Endodermal cell (in vitro differentiated cells): ENCODE measurements at regions not wholly inside any gene's neighbourhood (a gene's known extent, or its start where the extent isn't known, plus 50 kb on each side); places are given as distances from the start of the nearest gene placed in this dataset.

Experiments used
- DNase-seq: peaks from one replicate; pipeline ENCODE4 v3.0.0-alpha.2; 2017
- H3K27ac ChIP-seq: 2 replicates; pipeline ENCODE4 v1.5.1; 2013; ENCODE audit warnings: mild to moderate bottlenecking, low read depth, low read length, moderate library complexity
- H3K27me3 ChIP-seq: 2 replicates; pipeline ENCODE4 v1.6.1; 2013; ENCODE audit warnings: mild to moderate bottlenecking, low read length, moderate library complexity; ENCODE audit not compliant: insufficient read depth, control insufficient read depth, poor library complexity, severe bottlenecking
- H3K36me3 ChIP-seq: 2 replicates; pipeline ENCODE4 v1.7.0; 2013; ENCODE audit warnings: mild to moderate bottlenecking, low read length, moderate library complexity; ENCODE audit not compliant: control insufficient read depth, insufficient read depth
- H3K4me1 ChIP-seq: one replicate; pipeline ENCODE4 v1.7.0; 2013; ENCODE audit warnings: low read length; ENCODE audit not compliant: control insufficient read depth, insufficient read depth
- H3K4me3 ChIP-seq: 2 replicates; pipeline ENCODE4 v1.5.1; 2013; ENCODE audit warnings: mild to moderate bottlenecking, low read length, moderate library complexity
- H3K9ac ChIP-seq: 2 replicates; pipeline ENCODE4 v1.6.1; 2013; ENCODE audit warnings: mild to moderate bottlenecking, low read length, moderate library complexity; ENCODE audit not compliant: poor library complexity, severe bottlenecking; ENCODE audit errors: extremely low read depth
- H3K9me3 ChIP-seq: 2 replicates; pipeline ENCODE4 v1.6.1; 2013; ENCODE audit warnings: mild to moderate bottlenecking, low read length, moderate library complexity; ENCODE audit not compliant: control insufficient read depth
- H3K27ac Mint-ChIP-seq: 2 replicates; pipeline ENCODE4 v1.8.0; 2020; ENCODE audit warnings: mixed read lengths
- H3K27me3 Mint-ChIP-seq: 2 replicates; pipeline ENCODE4 v1.8.0; 2021; ENCODE audit warnings: mild to moderate bottlenecking, mixed read lengths; ENCODE audit not compliant: insufficient read depth
- H3K36me3 Mint-ChIP-seq: 2 replicates; pipeline ENCODE4 v1.8.0; 2020; ENCODE audit warnings: low read depth, mixed read lengths
- H3K4me1 Mint-ChIP-seq: 2 replicates; pipeline ENCODE4 v1.8.0; 2020; ENCODE audit warnings: mixed read lengths
- H3K4me3 Mint-ChIP-seq: 2 replicates; pipeline ENCODE4 v1.8.0; 2020; ENCODE audit warnings: mild to moderate bottlenecking, moderate library complexity, mixed read lengths
- H3K9me3 Mint-ChIP-seq: 2 replicates; pipeline ENCODE4 v1.8.0; 2020; ENCODE audit warnings: mild to moderate bottlenecking, mixed read lengths
- WGBS, 2 experiments: methylation state at CpG; one replicate each; pipeline versions ENCODE4 v1.1.5 to v1.1.7; 2013; ENCODE audit warnings: missing lambda C conversion rate in 2 of 2, mixed read lengths in 1 of 2; ENCODE audit not compliant: insufficient coverage in 1 of 2, insufficient read length in 1 of 2; 5-methylcytosine and 5-hydroxymethylcytosine counted together
- TF ChIP-seq, protein P1 (sequence below): fragments of 200-600 bp; sonication (generic); conservative IDR thresholded peaks from 2 replicates; pipeline ENCODE4 v1.5.0; 2021; ENCODE audit warnings: antibody characterized with exemption, mild to moderate bottlenecking

DNA sequence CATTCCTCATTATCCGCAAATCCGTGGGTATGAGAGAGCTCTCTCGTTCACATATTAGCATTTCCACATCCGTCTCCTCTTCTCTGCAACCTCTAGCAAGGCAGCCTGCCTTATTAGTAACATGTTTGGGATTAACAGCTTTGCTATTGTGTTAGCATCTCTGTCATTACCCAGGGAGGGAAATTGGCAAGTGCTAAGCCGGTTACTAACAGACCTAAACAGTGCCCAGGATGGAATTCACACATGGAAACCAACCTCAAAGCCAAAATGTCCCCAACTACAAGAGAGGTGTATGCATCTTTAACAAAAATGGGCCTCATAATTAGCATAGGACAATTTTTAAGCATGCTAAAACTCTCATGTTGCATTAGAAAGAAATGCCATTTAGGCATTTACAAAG lies 309.0 kb upstream of the MEIS1 start:
- Histone ChIP-seq H3K27ac (no peak overlapping the region), H3K9me3 (no peaks in the 10 kb centered on the region), H3K36me3 (no peaks in the 10 kb centered on the region), H3K4me1 (peaks cover 8% of the 10 kb centered on the region), H3K4me3 (no peak overlapping the region), H3K9ac (no peak overlapping the region), H3K27me3 (no peaks in the 10 kb centered on the region)
- WGBS, 2 experiments = 78 to 96% methylated on average over 5 of the region's 5 CpGs
- TF ChIP-seq, protein P1, sequence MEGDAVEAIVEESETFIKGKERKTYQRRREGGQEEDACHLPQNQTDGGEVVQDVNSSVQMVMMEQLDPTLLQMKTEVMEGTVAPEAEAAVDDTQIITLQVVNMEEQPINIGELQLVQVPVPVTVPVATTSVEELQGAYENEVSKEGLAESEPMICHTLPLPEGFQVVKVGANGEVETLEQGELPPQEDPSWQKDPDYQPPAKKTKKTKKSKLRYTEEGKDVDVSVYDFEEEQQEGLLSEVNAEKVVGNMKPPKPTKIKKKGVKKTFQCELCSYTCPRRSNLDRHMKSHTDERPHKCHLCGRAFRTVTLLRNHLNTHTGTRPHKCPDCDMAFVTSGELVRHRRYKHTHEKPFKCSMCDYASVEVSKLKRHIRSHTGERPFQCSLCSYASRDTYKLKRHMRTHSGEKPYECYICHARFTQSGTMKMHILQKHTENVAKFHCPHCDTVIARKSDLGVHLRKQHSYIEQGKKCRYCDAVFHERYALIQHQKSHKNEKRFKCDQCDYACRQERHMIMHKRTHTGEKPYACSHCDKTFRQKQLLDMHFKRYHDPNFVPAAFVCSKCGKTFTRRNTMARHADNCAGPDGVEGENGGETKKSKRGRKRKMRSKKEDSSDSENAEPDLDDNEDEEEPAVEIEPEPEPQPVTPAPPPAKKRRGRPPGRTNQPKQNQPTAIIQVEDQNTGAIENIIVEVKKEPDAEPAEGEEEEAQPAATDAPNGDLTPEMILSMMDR = no peak
- DNase-seq = no peak
- Mint-ChIP-seq H3K27ac (no peak overlapping the region), H3K36me3 (no peaks in the 10 kb centered on the region), H3K9me3 (peaks cover under 1% of the 10 kb centered on the region), H3K4me3 (no peak overlapping the region), H3K4me1 (peaks cover 32% of the 10 kb centered on the region), H3K27me3 (peaks cover 3% of the 10 kb centered on the region)

DNA sequence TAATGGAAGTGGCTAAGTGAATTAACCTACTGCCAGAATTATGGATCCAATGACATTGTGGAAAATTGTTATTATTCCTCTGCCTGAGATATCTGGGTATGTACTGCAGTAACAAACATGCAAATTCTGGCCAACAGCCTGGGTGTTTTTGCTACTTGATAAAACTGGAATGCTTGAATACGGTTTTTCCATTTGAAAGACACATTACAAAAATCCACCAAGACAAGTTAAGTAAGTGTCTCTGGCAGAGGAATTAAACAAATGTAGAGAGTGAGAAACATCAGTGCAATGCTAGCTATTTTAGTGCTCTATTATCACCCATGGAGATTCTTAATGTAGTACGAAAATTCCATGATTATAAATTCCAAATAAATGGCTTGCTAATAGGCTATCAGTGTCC lies 312.4 kb upstream of the MEIS1 start:
- Mint-ChIP-seq H3K4me1 (peaks cover 26% of the 10 kb centered on the region), H3K4me3 (no peak overlapping the region), H3K27ac (no peak overlapping the region), H3K36me3 (no peaks in the 10 kb centered on the region), H3K27me3 (peaks cover 2% of the 10 kb centered on the region), H3K9me3 (peaks cover 8% of the 10 kb centered on the region)
- no peaks in the 10 kb centered on the region for H3K36me3 ChIP-seq
- no peak overlapping the region for H3K4me3 ChIP-seq
- no peak overlapping the region for H3K27ac ChIP-seq
- no peaks in the 10 kb centered on the region for H3K9me3 ChIP-seq
- TF ChIP-seq, protein P1 = no peak
- no peaks in the 10 kb centered on the region for H3K27me3 ChIP-seq
- no peak overlapping the region for H3K9ac ChIP-seq
- DNase-seq = no peak
- peaks cover 8% of the 10 kb centered on the region for H3K4me1 ChIP-seq
- WGBS, 2 experiments = 100% methylated on average over 1 of the region's 2 CpGs

DNA sequence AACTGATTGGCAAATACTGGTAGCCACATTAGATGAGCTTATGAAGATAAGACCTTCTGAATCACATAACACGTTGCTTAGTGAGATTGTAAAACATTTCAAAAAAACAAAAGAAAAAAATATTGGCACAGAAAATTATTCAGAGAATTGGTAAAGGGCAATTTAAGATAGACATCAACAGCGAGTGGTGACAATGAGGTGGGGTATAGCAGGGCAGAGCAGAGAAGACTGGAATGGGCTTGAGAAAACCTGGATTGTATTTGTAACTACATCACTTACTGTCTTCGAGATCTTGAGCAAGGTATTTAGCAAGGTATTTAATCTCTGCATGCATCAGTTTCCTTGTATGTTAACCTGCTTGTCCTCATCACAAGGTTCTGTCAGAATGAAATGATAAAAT lies 313.0 kb upstream of the MEIS1 start:
- Histone ChIP-seq H3K9me3 (no peaks in the 10 kb centered on the region), H3K4me1 (peaks cover 8% of the 10 kb centered on the region), H3K36me3 (no peaks in the 10 kb centered on the region), H3K27ac (no peak overlapping the region), H3K4me3 (no peak overlapping the region), H3K9ac (no peak overlapping the region), H3K27me3 (no peaks in the 10 kb centered on the region)
- H3K36me3 Mint-ChIP-seq = no peaks in the 10 kb centered on the region
- WGBS, 2 experiments = 87 to 100% methylated on average over 3 of the region's 3 CpGs
- no peak for DNase-seq
- TF ChIP-seq, protein P1 = no peak
- H3K27me3 Mint-ChIP-seq = peaks cover 2% of the 10 kb centered on the region
- H3K4me1 Mint-ChIP-seq = peaks cover 24% of the 10 kb centered on the region
- peaks cover 8% of the 10 kb centered on the region for H3K9me3 Mint-ChIP-seq
- H3K27ac Mint-ChIP-seq = no peak overlapping the region
- H3K4me3 Mint-ChIP-seq = no peak overlapping the region
